Peyer's patch (tissue), 4 donors: ENCODE measurements at regions not wholly inside any gene's neighbourhood (a gene's known extent, or its start where the extent isn't known, plus 50 kb on each side); places are given as distances from the start of the nearest gene placed in this dataset.

ENCODE experiments used
- DNase-seq, 3 donors: peaks; one replicate each; pipeline ENCODE4 v3.0.0-alpha.2; 2017 to 2019
- H3K27ac ChIP-seq, 4 donors: fragments of 200-600 bp; sonication (generic); one replicate each; pipeline ENCODE4 v1.5.1; 2016 to 2019
- H3K27me3 ChIP-seq, 2 donors: fragments of 200-600 bp; sonication (generic); one replicate each; pipeline ENCODE4 v1.5.1; 2019
- H3K36me3 ChIP-seq, 3 donors: fragments of 200-600 bp; sonication (generic); one replicate each; pipeline ENCODE4 v1.5.1; 2016 to 2019
- H3K4me1 ChIP-seq, 4 donors: fragments of 200-600 bp; sonication (generic); one replicate each; pipeline ENCODE4 v1.5.1; 2016 to 2019
- H3K4me3 ChIP-seq, 4 donors: fragments of 200-600 bp; sonication (generic); 1 replicate in 3 of 4; 2 replicates in 1 of 4; pipeline ENCODE4 v1.5.1; 2016 to 2019; ENCODE audit warnings: mild to moderate bottlenecking in 1 of 4
- H3K9me3 ChIP-seq, 4 donors: fragments of 200-600 bp; sonication (generic); one replicate each; pipeline ENCODE4 v1.5.1; 2016 to 2019; ENCODE audit warnings: mild to moderate bottlenecking in 1 of 4
- POLR2A ChIP-seq, 2 donors: fragments of 450-650 bp; IDR thresholded peaks; one replicate each; pipeline ENCODE4 v1.5.1; 2017; ENCODE audit warnings: antibody characterized with exemption in 2 of 2, mild to moderate bottlenecking in 2 of 2, moderate library complexity in 2 of 2
- TF ChIP-seq, protein P1 (sequence below), 6 experiments: fragments of 450-650 bp in 4 of 6; fragments of 200-600 bp in 2 of 6; sonication (generic) in 1 of 6; IDR thresholded peaks; one replicate each; pipeline ENCODE4 v1.5.1; 2017 to 2019; ENCODE audit warnings: antibody characterized with exemption in 6 of 6, mild to moderate bottlenecking in 3 of 6, moderate library complexity in 1 of 6

DNA sequence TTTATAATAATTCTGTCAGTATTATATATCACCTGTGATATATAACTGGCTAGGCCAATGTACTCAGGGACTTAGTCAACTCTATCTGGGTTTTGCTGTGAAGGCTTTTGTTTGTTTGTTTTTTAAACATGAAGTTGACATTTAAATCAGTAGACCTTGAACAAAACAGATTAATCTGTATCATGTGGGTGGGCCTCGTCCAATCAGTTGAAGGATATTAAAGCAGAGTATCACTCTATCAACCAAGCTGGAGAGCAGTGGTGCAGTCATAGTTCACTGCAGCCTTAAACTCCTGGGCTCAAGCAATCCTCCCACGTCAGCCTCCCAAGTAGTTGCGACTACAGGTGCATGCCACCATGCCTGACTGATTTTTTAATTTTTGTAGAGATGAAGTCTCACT, 870.2 kb downstream of the TYW1 start:
- DNase-seq: no peak
- Histone ChIP-seq H3K4me1 (no peaks in the 10 kb centered on the region), H3K9me3 (peaks cover 0 to 6% (median 2%) of the 10 kb centered on the region in 4 donors), H3K27ac (no peak overlapping the region), H3K36me3 (no peaks in the 10 kb centered on the region), H3K27me3 (no peaks in the 10 kb centered on the region), H3K4me3 (no peak overlapping the region)
- TF ChIP-seq POLR2A (IDR thresholded peaks at IDR 0.05): no peak
- TF ChIP-seq, protein P1, sequence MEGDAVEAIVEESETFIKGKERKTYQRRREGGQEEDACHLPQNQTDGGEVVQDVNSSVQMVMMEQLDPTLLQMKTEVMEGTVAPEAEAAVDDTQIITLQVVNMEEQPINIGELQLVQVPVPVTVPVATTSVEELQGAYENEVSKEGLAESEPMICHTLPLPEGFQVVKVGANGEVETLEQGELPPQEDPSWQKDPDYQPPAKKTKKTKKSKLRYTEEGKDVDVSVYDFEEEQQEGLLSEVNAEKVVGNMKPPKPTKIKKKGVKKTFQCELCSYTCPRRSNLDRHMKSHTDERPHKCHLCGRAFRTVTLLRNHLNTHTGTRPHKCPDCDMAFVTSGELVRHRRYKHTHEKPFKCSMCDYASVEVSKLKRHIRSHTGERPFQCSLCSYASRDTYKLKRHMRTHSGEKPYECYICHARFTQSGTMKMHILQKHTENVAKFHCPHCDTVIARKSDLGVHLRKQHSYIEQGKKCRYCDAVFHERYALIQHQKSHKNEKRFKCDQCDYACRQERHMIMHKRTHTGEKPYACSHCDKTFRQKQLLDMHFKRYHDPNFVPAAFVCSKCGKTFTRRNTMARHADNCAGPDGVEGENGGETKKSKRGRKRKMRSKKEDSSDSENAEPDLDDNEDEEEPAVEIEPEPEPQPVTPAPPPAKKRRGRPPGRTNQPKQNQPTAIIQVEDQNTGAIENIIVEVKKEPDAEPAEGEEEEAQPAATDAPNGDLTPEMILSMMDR (IDR thresholded peaks at IDR 0.05): no peak

DNA sequence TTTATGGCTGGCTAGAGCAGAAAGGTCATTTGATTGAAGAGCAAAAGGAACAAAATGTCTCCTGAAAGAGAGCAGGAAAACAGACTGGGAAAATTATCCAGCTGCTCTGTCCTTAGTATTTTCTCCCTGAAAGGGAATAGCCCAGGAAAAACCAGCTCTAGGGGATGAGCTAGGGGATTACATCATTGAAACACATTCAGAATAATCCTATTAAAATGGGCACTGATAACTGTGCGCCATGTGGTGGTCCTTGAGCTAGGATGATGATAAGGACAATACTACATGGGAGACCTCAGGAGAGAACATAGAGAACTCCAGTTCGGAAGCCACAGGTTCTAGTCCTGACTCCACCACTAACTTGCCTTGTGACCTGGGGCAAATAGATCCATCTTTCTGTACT, 873.8 kb downstream of the TYW1 start:
- Histone ChIP-seq H3K9me3 (peaks cover 0 to 3% (median 0%) of the 10 kb centered on the region in 4 donors), H3K4me3 (no peak overlapping the region), H3K27me3 (no peaks in the 10 kb centered on the region), H3K36me3 (no peaks in the 10 kb centered on the region), H3K27ac (no peak overlapping the region), H3K4me1 (no peaks in the 10 kb centered on the region)
- no peak for DNase-seq
- TF ChIP-seq, protein P1 (IDR thresholded peaks at IDR 0.05): no peak
- TF ChIP-seq POLR2A (IDR thresholded peaks at IDR 0.05): no peak

DNA sequence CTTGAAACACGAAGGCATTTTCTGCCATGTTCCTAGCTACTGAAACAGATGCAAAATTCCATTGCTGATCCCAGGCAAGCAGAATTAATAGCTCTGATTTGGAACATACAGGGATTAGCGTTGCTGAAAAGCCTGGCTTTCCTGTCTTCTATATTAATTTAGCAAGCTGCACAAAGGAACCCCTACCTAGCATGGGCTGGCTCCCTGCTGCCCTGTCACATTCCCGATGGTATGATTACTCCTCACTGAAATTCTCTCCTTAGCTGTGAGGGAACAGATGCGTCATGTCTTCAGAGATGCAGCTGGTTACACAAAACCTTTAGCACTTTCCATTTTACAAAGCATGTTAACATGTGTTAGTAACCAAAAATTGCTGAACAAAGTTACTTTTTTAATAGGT, 878.9 kb downstream of the TYW1 start:
- no peak overlapping the region for H3K27ac ChIP-seq
- peaks cover 0 to 3% (median 0%) of the 10 kb centered on the region in 4 donors for H3K9me3 ChIP-seq
- DNase-seq: no peak
- H3K4me3 ChIP-seq: no peak overlapping the region
- H3K27me3 ChIP-seq: no peaks in the 10 kb centered on the region
- no peaks in the 10 kb centered on the region for H3K4me1 ChIP-seq
- H3K36me3 ChIP-seq: no peaks in the 10 kb centered on the region
- TF ChIP-seq, protein P1 (IDR thresholded peaks at IDR 0.05): no peak
- no peak for TF ChIP-seq POLR2A (IDR thresholded peaks at IDR 0.05)

DNA sequence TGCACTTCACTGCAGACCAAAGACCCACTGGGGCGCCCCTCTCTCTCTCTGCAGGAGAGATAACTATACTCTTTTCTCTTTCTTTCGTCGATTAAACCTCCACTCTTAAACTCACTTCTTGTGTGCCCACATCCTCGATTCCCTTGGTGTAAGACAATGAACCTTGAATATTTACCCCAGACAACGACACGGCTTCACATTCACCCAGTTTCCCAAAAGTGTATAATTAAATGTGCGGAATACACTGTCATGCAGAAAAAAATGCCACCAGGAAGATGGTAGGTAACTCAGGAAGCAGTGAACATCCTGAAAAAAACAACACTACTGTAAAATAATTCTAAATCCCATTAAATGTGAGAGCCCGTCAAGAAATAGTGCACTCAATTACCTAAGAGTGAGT, 882.2 kb downstream of the TYW1 start:
- Histone ChIP-seq H3K4me3 (no peak overlapping the region), H3K27me3 (no peaks in the 10 kb centered on the region), H3K4me1 (no peaks in the 10 kb centered on the region), H3K36me3 (no peaks in the 10 kb centered on the region), H3K9me3 (no peaks in the 10 kb centered on the region), H3K27ac (no peak overlapping the region)
- TF ChIP-seq, protein P1 (IDR thresholded peaks at IDR 0.05): no peak
- TF ChIP-seq POLR2A (IDR thresholded peaks at IDR 0.05): no peak
- no peak for DNase-seq

DNA sequence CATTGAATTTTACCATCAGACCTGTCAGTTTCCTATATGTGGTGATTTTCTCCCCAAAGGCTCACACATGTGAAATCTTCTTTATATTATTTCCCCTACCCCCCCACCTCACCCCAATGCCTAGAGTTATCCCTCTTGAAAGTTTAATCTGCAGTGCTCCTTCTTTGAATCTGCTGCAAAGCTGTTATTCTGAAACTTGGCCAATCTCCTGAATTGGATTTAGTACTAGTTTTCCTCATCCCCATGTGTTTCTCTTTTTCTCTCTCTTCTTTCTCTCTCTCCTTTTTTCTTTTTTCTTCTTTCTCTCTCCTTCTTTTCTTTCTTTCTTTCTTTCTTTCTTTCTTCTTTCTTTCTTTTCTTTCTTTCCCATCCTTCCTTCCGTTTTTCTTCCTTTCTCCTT, 886.2 kb downstream of the TYW1 start:
- Histone ChIP-seq H3K27me3 (no peaks in the 10 kb centered on the region), H3K36me3 (no peaks in the 10 kb centered on the region), H3K4me1 (no peaks in the 10 kb centered on the region), H3K4me3 (no peak overlapping the region), H3K27ac (no peak overlapping the region), H3K9me3 (no peaks in the 10 kb centered on the region)
- DNase-seq: no peak
- TF ChIP-seq, protein P1 (IDR thresholded peaks at IDR 0.05): no peak
- TF ChIP-seq POLR2A (IDR thresholded peaks at IDR 0.05): no peak

DNA sequence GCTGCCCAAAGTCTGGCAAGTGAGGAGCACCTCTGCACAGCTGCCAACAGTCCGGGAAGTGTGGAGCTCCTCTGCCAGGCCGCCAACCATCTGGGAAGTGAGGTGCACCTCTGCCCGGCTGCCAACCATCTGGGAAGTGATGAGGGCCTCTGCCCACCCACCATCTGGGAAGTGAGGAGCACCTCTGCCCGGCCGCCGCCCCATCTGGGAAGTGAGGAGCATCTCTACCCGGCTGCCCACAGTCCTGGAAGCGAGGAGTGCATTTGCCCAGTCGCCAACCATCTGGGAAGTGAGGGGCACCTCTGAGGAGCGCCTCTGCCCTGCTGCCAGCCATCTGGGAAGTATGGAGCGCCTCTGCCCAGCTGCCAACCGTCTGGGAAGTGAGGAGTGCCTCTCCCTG, 893.7 kb downstream of the TYW1 start:
- Histone ChIP-seq H3K36me3 (no peaks in the 10 kb centered on the region), H3K27ac (no peak overlapping the region), H3K4me3 (no peak overlapping the region), H3K27me3 (no peaks in the 10 kb centered on the region), H3K9me3 (peaks cover 0 to 11% (median 1%) of the 10 kb centered on the region in 4 donors), H3K4me1 (no peaks in the 10 kb centered on the region)
- no peak for TF ChIP-seq POLR2A (IDR thresholded peaks at IDR 0.05)
- TF ChIP-seq, protein P1 (IDR thresholded peaks at IDR 0.05): no peak
- DNase-seq: no peak
